Keratinocyte (primary cell): ENCODE measurements at regions not wholly inside any gene's neighbourhood (a gene's known extent, or its start where the extent isn't known, plus 50 kb on each side); places are given as distances from the start of the nearest gene placed in this dataset.

Source experiments
- DNase-seq: peaks from one replicate; pipeline ENCODE4 v3.0.0-alpha.2; 2011; ENCODE audit warnings: low read depth, missing footprints, low spot score
- FAIRE-seq: peaks from 2 replicates; lab custom pipeline; 2011; peaks lifted over from hg19 to GRCh38; lab: Jason Lieb, UNC
- H2AFZ ChIP-seq: 2 replicates; pipeline ENCODE4 v1.6.0; 2012; ENCODE audit warnings: low read length, control low read depth, inconsistent platforms; ENCODE audit not compliant: control insufficient read depth
- H3K27ac ChIP-seq: 2 replicates; pipeline ENCODE4 v1.5.1; 2011; ENCODE audit warnings: low read length; ENCODE audit not compliant: control insufficient read depth, insufficient read depth
- H3K27me3 ChIP-seq: 3 replicates; pipeline ENCODE4 v1.6.0; 2011; ENCODE audit warnings: low read length; ENCODE audit not compliant: control insufficient read depth, insufficient read depth; ENCODE audit errors: extremely low read depth
- H3K36me3 ChIP-seq, 2 experiments: 2 replicates in 1 of 2; 3 replicates in 1 of 2; pipeline ENCODE4 v1.5.1; 2011; ENCODE audit warnings: low read length in 2 of 2, mild to moderate bottlenecking in 1 of 2; ENCODE audit not compliant: control insufficient read depth in 2 of 2, insufficient read depth in 2 of 2; ENCODE audit errors: extremely low read depth in 1 of 2
- H3K4me1 ChIP-seq: 3 replicates; pipeline ENCODE4 v1.5.1; 2011; ENCODE audit warnings: low read length; ENCODE audit not compliant: control insufficient read depth, insufficient read depth; ENCODE audit errors: extremely low read depth
- H3K4me2 ChIP-seq: 3 replicates; pipeline ENCODE4 v1.6.0; 2011; ENCODE audit warnings: low read depth, low read length; ENCODE audit not compliant: control insufficient read depth, insufficient read depth; ENCODE audit errors: extremely low read depth
- H3K4me3 ChIP-seq, 3 experiments: fragments of 200-600 bp in 1 of 3; sonication (generic) in 1 of 3; 2 replicates in 2 of 3; 3 replicates in 1 of 3; pipeline ENCODE4 v1.5.1; 2011 to 2016; ENCODE audit warnings: low read length in 3 of 3, mild to moderate bottlenecking in 3 of 3, control low read depth in 2 of 3, inconsistent platforms in 1 of 3, low read depth in 1 of 3, mixed read lengths in 1 of 3, mixed run types in 1 of 3, moderate library complexity in 1 of 3; ENCODE audit not compliant: control insufficient read depth in 2 of 3, insufficient read depth in 2 of 3; ENCODE audit errors: extremely low read depth in 1 of 3
- H3K79me2 ChIP-seq: 2 replicates; pipeline ENCODE4 v1.6.0; 2012; ENCODE audit warnings: low read length; ENCODE audit not compliant: control insufficient read depth, insufficient read depth
- H3K9ac ChIP-seq: 3 replicates; pipeline ENCODE4 v1.6.0; 2011; ENCODE audit warnings: low read length; ENCODE audit not compliant: control insufficient read depth, insufficient read depth; ENCODE audit errors: extremely low read depth
- H3K9me1 ChIP-seq: 3 replicates; pipeline ENCODE4 v1.6.0; 2011; ENCODE audit warnings: low read length; ENCODE audit not compliant: control insufficient read depth, insufficient read depth; ENCODE audit errors: extremely low read depth
- H3K9me3 ChIP-seq: 2 replicates; pipeline ENCODE4 v1.5.1; 2012; ENCODE audit warnings: low read depth, low read length; ENCODE audit not compliant: control insufficient read depth
- H4K20me1 ChIP-seq: 3 replicates; pipeline ENCODE4 v1.6.0; 2011; ENCODE audit warnings: low read length; ENCODE audit not compliant: control insufficient read depth, insufficient read depth; ENCODE audit errors: extremely low read depth
- EZH2 ChIP-seq: IDR thresholded peaks from one replicate; pipeline ENCODE4 v1.6.1; 2012; ENCODE audit warnings: inconsistent platforms, mild to moderate bottlenecking, low read length, moderate library complexity
- dilution Hi-C: fragments of 300-500 bp; cut with MboI; formaldehyde crosslinking; loops from one replicate; pipeline ENCODE4 v1.7.0; 2020; ENCODE audit warnings: low sequenced_read_pairs; ENCODE audit not compliant: extremely low pct_ligation_motif_present
- TF ChIP-seq, protein P1 (sequence below), 3 experiments: IDR thresholded peaks in 1 of 3; conservative IDR thresholded peaks in 1 of 3; optimal IDR thresholded peaks in 1 of 3; 2 replicates in 2 of 3; 3 replicates in 1 of 3; pipeline versions ENCODE3 to v1.5.1; 2011; ENCODE audit warnings: low read length in 3 of 3, mild to moderate bottlenecking in 3 of 3, moderate library complexity in 2 of 3, control low read depth in 1 of 3, inconsistent platforms in 1 of 3; ENCODE audit not compliant: insufficient read depth in 2 of 3; ENCODE audit errors: extremely low read depth in 1 of 3

DNA sequence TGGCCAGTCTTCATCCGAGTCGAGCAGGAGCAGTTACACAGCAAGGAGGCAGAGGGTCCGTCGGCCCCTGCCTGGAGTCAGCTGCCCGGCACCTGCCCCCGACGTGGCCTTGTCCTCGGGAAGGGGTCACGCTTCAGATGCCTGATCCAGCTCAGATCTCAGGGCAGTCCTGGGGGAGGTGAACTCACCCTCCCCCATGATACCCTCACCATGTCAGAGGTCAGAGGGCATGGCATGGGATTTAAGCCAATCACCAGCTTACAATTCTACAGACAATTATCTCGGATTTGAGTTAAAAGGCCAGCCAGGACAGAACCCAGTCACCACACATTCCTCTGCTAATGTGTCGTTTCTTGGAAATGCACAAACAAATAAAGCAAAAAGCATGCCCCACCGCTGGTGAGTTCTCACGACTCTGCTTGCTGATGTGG, 211.3 kb downstream of the FOXL1 start:
- dilution Hi-C loops, result no loop called here
- Histone ChIP-seq H3K4me1 (no peaks in the 10 kb centered on the region), H3K9me3 (no peaks in the 10 kb centered on the region), H3K9ac (no peak overlapping the region), H3K27ac (no peak overlapping the region), H3K36me3 (no peaks in the 10 kb centered on the region), H3K4me3 (no peak overlapping the region), H4K20me1 (no peaks in the 10 kb centered on the region), H3K9me1 (no peaks in the 10 kb centered on the region), H2AFZ (no peak overlapping the region), H3K79me2 (no peaks in the 10 kb centered on the region), H3K4me2 (no peak overlapping the region), H3K27me3 (peaks cover 17% of the 10 kb centered on the region)
- DNase-seq (no peak), FAIRE-seq (no peak)
- TF ChIP-seq, protein P1, sequence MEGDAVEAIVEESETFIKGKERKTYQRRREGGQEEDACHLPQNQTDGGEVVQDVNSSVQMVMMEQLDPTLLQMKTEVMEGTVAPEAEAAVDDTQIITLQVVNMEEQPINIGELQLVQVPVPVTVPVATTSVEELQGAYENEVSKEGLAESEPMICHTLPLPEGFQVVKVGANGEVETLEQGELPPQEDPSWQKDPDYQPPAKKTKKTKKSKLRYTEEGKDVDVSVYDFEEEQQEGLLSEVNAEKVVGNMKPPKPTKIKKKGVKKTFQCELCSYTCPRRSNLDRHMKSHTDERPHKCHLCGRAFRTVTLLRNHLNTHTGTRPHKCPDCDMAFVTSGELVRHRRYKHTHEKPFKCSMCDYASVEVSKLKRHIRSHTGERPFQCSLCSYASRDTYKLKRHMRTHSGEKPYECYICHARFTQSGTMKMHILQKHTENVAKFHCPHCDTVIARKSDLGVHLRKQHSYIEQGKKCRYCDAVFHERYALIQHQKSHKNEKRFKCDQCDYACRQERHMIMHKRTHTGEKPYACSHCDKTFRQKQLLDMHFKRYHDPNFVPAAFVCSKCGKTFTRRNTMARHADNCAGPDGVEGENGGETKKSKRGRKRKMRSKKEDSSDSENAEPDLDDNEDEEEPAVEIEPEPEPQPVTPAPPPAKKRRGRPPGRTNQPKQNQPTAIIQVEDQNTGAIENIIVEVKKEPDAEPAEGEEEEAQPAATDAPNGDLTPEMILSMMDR (optimal IDR thresholded peaks at IDR 0.05 in 1 of 3, IDR thresholded peaks at IDR 0.05 in 1 of 3, conservative IDR thresholded peaks at IDR 0.05 in 1 of 3; ENCODE audit: extremely low read depth in 1 of 3, insufficient read depth in 2 of 3, low read length in 3 of 3), result no peak
- no peak for TF ChIP-seq EZH2

GRCh38 chr16:86791287-86792035, 213.1 kb downstream of the FOXL1 start:
- dilution Hi-C loops, result no loop called here
- no peak overlapping the region for H3K27ac ChIP-seq
- H3K9ac ChIP-seq, result no peak overlapping the region
- no peaks in the 10 kb centered on the region for H3K36me3 ChIP-seq
- TF ChIP-seq EZH2, result no peak
- TF ChIP-seq, protein P1 (optimal IDR thresholded peaks at IDR 0.05 in 1 of 3, IDR thresholded peaks at IDR 0.05 in 1 of 3, conservative IDR thresholded peaks at IDR 0.05 in 1 of 3; ENCODE audit: extremely low read depth in 1 of 3, insufficient read depth in 2 of 3, low read length in 3 of 3), result no peak
- H3K79me2 ChIP-seq, result no peaks in the 10 kb centered on the region
- H2AFZ ChIP-seq, result no peak overlapping the region
- DNase-seq (no peak), FAIRE-seq (no peak)
- no peak overlapping the region for H3K4me2 ChIP-seq
- no peaks in the 10 kb centered on the region for H3K4me1 ChIP-seq
- H3K27me3 ChIP-seq, result peaks cover 15% of the 10 kb centered on the region
- H3K4me3 ChIP-seq, result no peak overlapping the region
- no peaks in the 10 kb centered on the region for H3K9me3 ChIP-seq
- no peaks in the 10 kb centered on the region for H4K20me1 ChIP-seq
- H3K9me1 ChIP-seq, result no peaks in the 10 kb centered on the region
